ENCODE measurements at regions not wholly inside any gene's neighbourhood (a gene's known extent, or its start where the extent isn't known, plus 50 kb on each side); places are given as distances from the start of the nearest gene placed in this dataset.

DNA sequence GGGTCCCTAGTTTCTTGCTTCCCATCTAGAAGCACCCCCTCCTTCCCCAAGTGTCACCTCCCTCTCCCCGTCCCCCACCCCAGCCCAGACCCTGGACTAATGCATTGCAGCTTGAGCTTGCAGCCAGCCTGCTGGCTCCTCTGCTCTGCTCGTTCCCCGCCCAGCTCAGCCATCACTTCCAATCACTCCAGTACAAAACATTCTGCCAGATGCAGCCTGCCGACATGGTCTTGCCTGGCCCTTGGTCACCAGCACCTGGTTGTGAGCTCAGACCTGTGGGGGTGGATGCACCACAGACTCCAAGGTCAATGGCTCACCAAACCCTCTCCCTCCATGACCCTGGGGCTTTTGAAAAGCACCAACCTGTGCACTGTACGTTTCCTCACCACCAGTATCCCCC lies 172.9 kb upstream of the SMIM23 start:
- ChIA-PET POLR2A (no interaction called here), CTCF (ENCODE audit: low intra/inter-chr PET ratio, low total read pairs) (no interaction called here)
- H3K79me2 ChIP-seq (ENCODE audit: insufficient read depth, low read length) = no peaks in the 10 kb centered on the region
- no peak for ATAC-seq
- in situ Hi-C loops (cut with HindIII; ENCODE audit: extremely low pct_ligation_motif_present, low pct_unique_long_range_greater_than_20kb) (no loop called here), intact Hi-C loops (cut with micrococcal nuclease; ENCODE audit: unreplicated experiment) (no loop called here)
- 13% methylated on average over 4 of the region's 5 CpGs for WGBS (ENCODE audit: low lambda C conversion rate)
- H3K36me3 ChIP-seq (replicated peaks in 1 of 2; ENCODE audit: control insufficient read depth in 1 of 2, insufficient read depth in 2 of 2, low read length in 2 of 2) = no peaks in the 10 kb centered on the region
- H3K9me3 ChIP-seq (ENCODE audit: low read length) = no peaks in the 10 kb centered on the region
- H3K4me1 ChIP-seq (ENCODE audit: insufficient read depth, low read length) = no peaks in the 10 kb centered on the region
- no peak for DNase-seq (ENCODE audit: low spot score)
- no peak overlapping the region for H3K27ac ChIP-seq (ENCODE audit: extremely low read length, insufficient read depth, low read length)
- H2AFZ ChIP-seq (ENCODE audit: low read length) = no peak overlapping the region
- no peak overlapping the region for H3K4me3 ChIP-seq (replicated peaks in 1 of 3; ENCODE audit: insufficient read depth in 1 of 3, low read depth in 2 of 3, low read length in 3 of 3)
- peaks cover 4 to 14% of the 10 kb centered on the region in 2 experiments; a peak in 3 of 5 replicates for H3K27me3 ChIP-seq (ENCODE audit: control insufficient read depth in 1 of 2, insufficient read depth in 2 of 2, low read length in 2 of 2)
- TF ChIP-seq, protein P1, sequence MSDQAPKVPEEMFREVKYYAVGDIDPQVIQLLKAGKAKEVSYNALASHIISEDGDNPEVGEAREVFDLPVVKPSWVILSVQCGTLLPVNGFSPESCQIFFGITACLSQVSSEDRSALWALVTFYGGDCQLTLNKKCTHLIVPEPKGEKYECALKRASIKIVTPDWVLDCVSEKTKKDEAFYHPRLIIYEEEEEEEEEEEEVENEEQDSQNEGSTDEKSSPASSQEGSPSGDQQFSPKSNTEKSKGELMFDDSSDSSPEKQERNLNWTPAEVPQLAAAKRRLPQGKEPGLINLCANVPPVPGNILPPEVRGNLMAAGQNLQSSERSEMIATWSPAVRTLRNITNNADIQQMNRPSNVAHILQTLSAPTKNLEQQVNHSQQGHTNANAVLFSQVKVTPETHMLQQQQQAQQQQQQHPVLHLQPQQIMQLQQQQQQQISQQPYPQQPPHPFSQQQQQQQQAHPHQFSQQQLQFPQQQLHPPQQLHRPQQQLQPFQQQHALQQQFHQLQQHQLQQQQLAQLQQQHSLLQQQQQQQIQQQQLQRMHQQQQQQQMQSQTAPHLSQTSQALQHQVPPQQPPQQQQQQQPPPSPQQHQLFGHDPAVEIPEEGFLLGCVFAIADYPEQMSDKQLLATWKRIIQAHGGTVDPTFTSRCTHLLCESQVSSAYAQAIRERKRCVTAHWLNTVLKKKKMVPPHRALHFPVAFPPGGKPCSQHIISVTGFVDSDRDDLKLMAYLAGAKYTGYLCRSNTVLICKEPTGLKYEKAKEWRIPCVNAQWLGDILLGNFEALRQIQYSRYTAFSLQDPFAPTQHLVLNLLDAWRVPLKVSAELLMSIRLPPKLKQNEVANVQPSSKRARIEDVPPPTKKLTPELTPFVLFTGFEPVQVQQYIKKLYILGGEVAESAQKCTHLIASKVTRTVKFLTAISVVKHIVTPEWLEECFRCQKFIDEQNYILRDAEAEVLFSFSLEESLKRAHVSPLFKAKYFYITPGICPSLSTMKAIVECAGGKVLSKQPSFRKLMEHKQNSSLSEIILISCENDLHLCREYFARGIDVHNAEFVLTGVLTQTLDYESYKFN (CRISPR knock-in tag; conservative IDR thresholded peaks at IDR 0.05) = no peak
- TF ChIP-seq JUN (CRISPR knock-in tag; IDR thresholded peaks at IDR 0.05) = no peak
- TF ChIP-seq MIXL1 (CRISPR knock-in tag; IDR thresholded peaks at IDR 0.05) = no peak
- no peak for TF ChIP-seq NONO (IDR thresholded peaks at IDR 0.05)
- no peak for TF ChIP-seq NONO (CRISPR knock-in tag; conservative IDR thresholded peaks at IDR 0.05)
- TF ChIP-seq SALL2 (CRISPR knock-in tag; IDR thresholded peaks at IDR 0.05) = no peak
- no peak for TF ChIP-seq MBNL3 (CRISPR knock-in tag; conservative IDR thresholded peaks at IDR 0.05)
- no peak for TF ChIP-seq ZNF329 (CRISPR knock-in tag; IDR thresholded peaks at IDR 0.05; ENCODE audit: low read depth)
- TF ChIP-seq NKX3-1 (CRISPR knock-in tag; IDR thresholded peaks at IDR 0.05) = no peak
- H4K20me1 ChIP-seq (ENCODE audit: insufficient read depth, low read length) = no peaks in the 10 kb centered on the region
- FAIRE-seq = no peak
- H3K9ac ChIP-seq (ENCODE audit: insufficient read depth, low read depth, low read length) = no peak overlapping the region
- no peak overlapping the region for H3K4me2 ChIP-seq (ENCODE audit: low read depth, low read length)
- no TSS peak for BruUV-seq (replicated peaks)

Data from HepG2 (cell line).